HG02610 (cell line): ENCODE measurements at regions not wholly inside any gene's neighbourhood (a gene's known extent, or its start where the extent isn't known, plus 50 kb on each side); places are given as distances from the start of the nearest gene placed in this dataset.

Experiments used
- ATAC-seq: cut with Tn5 transposase; IDR thresholded peaks from one replicate; pipeline ENCODE4 v1.9.1; 2021; ENCODE audit warnings: mild to moderate bottlenecking, moderate library complexity; ENCODE audit not compliant: unreplicated experiment

DNA sequence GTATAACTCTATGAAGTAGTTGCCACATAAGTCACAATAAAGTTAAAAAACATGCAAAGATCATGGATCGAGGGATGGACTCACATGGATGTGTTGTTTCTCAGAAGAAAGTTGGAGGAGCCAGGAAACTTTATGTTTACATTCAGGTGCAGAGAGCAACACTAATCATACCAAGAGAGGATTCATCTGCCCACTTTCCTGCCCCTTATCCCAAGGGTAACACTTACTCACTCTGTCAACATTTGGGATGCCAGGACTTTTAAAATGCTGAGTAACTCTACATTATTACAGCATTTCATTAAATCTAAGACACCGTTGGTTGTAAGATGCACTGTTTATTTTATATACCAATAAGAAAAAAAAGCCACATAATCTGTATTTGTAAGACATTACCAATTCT lies 170.4 kb downstream of the KCNE4 start:
- no peak for ATAC-seq

DNA sequence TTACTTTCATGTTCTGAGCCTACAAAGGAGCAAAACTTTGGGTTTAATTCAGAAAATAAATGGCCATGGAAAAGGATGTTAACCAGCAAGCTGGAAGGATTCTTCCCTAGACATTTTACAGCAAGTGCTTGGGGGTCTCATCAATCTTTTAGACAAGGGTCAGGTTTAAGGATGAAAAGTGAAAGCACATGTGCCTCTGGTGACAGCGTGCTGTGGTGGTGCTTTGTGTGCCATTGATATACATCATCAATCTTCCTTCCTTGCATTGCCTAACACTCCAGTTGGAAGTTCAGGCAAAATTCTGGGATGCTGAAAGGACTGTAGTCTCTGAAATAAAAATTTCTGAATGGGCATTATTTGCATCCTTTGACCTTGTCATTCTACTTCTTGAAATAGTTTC lies 171.2 kb downstream of the KCNE4 start:
- no peak for ATAC-seq

DNA sequence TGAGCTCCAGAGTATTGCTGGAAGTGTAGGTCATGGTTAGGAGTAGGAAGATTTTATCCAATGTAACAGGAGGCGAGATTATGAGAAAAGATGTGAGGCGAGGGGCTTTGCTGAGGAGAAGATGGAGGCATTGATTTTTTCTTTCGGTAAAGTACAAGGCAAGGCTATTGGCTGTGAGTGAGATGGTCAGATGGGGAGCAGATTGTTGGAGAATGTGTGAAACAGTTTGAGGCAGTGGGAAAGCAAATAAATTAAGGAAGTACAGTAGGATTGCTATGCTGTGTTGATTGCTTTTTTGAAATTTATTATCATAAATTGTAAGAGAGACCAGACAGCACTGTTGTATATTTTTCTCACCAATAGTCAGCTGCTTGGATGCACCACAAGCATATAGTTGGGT lies 173.3 kb downstream of the KCNE4 start:
- no peak for ATAC-seq

- no peak for ATAC-seq
Observed at GRCh38 chr2:223226264-223226663, 174.3 kb downstream of the KCNE4 start.

DNA sequence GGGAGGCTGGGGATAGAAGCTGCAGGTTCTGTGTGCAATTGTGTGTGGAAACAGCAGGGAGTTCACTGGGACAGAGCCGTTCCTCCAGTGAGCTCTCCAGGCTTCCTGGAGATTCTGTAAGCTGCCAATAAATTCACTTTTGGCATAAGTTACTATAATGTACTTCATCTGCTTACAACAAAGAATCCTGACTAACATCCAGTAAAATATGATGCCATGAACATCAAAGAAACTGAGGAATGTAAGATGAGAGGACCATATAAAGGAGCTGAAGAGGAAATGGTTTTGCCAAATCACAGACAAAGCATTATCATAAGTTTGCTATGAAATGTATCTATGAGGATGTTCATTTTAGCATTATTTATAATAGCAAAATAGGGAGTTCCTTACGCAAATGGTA lies 175.3 kb downstream of the KCNE4 start:
- ATAC-seq, result no peak

DNA sequence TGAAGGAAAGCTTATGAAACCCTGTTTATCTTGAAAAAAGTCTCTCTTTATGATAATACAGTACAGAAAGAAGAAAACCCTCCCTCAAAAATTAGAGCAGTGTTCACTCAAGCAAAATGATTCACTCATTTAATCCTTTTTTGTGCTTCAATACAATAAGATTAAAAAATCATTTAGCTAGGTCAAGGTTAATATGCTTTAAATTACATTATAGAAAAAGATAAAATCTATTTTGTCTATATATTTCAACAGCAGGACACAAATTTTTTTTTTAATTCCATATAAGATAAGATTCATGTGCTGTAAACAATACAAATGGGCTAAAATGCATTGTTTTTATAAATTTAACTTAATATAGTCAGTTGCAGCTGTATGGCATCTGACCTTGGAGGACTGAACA lies 176.9 kb downstream of the KCNE4 start:
- ATAC-seq, result no peak

GRCh38 chr2:223230352-223230751 lies 178.4 kb downstream of the KCNE4 start:
- no peak for ATAC-seq

GRCh38 chr2:223232285-223232684 lies 180.3 kb downstream of the KCNE4 start:
- no peak for ATAC-seq

- ATAC-seq, result no peak
Observed at GRCh38 chr2:223232896-223233295, 180.9 kb downstream of the KCNE4 start.

DNA sequence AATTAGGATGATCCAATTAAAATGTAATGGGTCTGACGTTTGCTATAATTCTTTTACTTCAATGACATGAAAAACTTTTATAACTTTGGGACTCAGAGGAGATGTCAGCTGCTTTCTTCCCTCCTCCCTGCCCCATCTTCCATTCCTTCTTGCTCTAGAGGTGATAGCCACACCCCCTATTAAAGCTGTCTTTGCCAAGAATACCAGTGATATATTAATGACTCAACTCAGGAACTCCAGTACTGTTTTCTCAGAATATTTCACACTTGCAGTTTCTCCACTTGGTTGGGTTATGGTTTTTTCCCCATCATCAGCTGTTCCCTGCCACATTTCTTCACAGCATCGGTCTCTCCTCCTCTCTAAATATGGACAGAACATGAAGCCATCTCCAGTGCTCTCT lies 184.0 kb downstream of the KCNE4 start:
- ATAC-seq, result no peak

DNA sequence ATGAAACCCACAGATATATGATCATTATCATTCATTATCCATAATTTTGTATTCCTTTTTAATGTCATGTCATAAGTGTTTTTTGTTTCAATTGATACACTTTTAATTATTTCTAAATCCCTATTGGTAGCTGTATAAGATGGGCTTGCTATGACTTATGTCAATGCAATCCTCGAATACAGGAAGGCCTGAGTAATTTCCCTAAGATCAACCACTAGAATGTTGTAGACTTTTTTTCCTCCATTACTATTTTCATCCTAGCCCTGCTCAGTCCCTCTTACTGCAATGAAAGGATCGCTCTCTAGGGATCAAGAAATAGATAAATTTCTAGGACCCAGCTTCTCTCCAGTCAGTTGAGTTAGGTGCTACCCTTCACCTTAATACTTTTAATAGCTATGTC lies 186.3 kb downstream of the KCNE4 start:
- ATAC-seq, result no peak

GRCh38 chr2:223243233-223243632 lies 191.2 kb downstream of the KCNE4 start:
- no peak for ATAC-seq

DNA sequence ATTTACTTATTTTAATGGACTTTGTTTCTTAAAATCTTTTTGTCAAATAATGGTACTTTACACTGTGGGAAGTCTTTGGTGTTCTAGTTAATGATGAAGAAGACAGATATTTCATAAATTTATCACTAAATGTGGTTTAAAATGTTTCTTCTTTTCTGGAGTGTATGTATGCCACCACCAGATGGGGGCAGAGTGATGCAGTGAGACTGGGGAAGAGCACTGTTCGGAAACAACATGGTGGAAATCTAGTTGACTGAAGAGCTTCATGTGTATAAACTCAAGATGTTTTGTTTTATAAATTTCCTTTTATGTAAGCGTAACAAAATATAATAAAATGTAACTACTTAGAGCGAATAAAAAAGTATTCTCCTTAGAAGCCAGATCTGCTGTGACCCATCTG lies 195.1 kb downstream of the KCNE4 start:
- no peak for ATAC-seq

DNA sequence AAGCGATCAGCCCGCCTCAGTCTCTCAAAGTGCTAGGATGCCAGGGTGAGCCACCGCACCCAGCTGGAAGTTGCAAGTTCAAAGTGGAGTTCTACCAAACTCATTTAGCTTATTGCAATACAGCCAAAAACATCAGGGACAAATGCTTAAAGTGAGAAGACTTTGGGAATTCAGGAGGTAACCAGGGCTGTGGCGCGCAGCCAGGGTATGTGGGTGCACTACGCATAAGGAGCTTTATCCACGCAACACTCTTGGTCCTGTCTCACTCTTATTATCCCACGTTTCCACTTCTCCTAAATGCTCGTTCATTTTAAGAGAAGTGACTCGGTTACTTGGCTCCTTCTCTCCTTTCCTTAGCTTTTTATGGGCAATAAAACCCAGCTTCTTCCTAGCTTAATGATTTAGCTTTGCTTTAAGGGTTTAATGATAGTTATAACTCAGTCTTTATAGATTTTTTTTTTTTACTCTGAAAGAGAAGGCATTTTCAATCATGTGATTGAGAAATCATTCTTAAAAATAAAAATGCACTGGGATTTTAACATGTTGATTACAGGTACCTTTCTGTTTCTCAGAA lies 199.8 kb downstream of the KCNE4 start:
- no peak for ATAC-seq

DNA sequence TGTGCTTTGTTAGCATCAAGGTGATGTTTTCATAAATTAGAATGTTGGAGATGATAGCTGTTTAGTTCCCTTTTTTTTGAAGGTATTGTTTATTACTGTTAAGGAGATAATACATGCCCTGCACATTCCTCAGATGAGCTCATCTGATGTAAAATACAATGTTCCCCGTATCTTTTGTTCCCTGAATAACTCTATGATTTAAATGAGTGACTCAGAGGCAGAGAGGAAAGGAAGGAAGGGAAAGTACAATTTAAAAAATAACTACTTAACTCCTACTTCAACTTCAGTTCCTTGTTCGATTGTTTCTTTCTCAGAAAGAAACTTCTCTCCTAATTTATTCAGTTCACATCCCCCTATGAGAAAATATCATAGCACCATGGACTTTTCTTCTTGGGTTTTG lies 208.7 kb downstream of the KCNE4 start:
- ATAC-seq, result no peak

GRCh38 chr2:223262946-223263345 lies 211.0 kb downstream of the KCNE4 start:
- no peak for ATAC-seq

DNA sequence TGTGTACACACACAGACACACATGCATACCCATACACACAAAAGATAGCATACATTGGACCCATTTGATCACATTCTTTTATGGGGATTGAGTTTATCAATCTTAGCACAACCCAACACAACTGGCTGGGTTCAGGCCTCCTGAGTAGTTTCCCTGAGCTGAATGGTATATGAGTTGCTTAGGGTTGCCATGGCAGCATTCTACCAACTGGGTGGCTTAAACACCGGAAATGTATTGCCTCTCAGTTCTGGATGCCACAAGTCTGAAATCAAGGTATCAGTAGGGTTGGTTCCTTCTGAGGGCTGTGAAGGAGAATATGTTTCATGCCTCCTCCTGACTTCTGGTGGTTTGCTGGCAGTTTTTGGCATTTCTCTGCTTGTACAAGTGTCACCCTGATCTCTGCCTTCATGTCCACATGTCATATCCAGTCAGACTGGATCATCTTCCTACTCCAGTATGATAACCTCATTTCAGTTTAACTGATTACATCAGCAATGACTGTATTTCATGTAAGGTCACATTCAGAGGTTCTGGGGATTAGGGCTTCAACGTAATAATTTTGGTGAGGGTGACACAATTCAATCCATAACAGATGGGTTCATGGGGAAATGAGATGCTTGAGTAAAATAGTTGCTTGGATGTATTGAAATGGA lies 212.7 kb downstream of the KCNE4 start:
- ATAC-seq, result no peak

GRCh38 chr2:223267160-223267951 lies 215.4 kb downstream of the KCNE4 start:
- ATAC-seq, result no peak

- no peak for ATAC-seq
Observed at GRCh38 chr2:223269386-223269785, 217.4 kb downstream of the KCNE4 start.

DNA sequence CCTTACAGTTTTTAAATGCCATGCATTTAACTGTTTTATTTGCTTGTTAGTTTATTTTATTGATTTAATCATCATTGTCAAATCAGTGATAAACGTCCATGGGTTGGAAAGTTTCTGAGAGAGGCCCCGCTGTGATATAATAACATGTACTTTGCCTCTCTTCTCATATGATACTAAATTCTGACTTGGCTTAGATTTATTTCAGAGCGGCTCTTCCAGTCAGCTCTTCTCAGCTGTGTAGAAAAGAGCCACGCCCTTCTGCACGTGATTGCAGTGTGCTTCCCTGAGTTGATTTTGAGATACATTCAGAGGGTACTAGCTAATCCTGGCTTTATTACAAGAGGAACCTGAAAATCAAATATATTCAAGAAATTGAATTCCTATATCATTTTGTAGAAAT lies 218.6 kb downstream of the KCNE4 start:
- ATAC-seq, result no peak

DNA sequence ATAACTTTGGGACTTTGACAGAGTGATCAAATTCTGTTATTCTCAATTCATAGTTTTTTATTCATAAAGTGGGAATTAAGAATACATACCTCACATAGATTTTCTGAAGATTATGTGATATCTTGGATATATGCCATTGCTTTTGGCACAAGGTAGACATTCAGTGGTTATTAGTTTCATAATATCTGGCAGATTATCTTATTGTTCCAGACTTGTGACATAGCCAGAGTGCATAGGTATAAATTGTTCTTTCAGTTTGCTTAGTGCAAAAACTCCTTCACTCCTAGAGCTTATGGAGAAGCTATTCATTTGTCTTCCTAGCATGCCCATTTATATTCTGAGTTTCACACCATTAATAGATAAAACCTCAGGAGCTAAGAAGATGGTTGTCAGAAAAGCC lies 222.0 kb downstream of the KCNE4 start:
- no peak for ATAC-seq

GRCh38 chr2:223282221-223282620 lies 230.2 kb downstream of the KCNE4 start:
- no peak for ATAC-seq
